ENCODE measurements at regions not wholly inside any gene's neighbourhood (a gene's known extent, or its start where the extent isn't known, plus 50 kb on each side); places are given as distances from the start of the nearest gene placed in this dataset.

- no peak for FAIRE-seq
- Histone ChIP-seq H3K9me3 (ENCODE audit: control insufficient read depth, low read depth, low read length) (no peaks in the 10 kb centered on the region), H3K4me1 (ENCODE audit: control insufficient read depth, extremely low read depth, insufficient read depth, low read length) (no peaks in the 10 kb centered on the region), H2AFZ (ENCODE audit: control insufficient read depth, low read length) (no peak overlapping the region), H3K9me1 (ENCODE audit: control insufficient read depth, extremely low read depth, insufficient read depth, low read length) (no peaks in the 10 kb centered on the region), H3K27ac (ENCODE audit: control insufficient read depth, insufficient read depth, low read length) (no peak overlapping the region), H3K9ac (ENCODE audit: control insufficient read depth, extremely low read depth, insufficient read depth, low read length) (no peak overlapping the region), H3K27me3 (ENCODE audit: control insufficient read depth, extremely low read depth, insufficient read depth, low read length) (no peaks in the 10 kb centered on the region), H4K20me1 (ENCODE audit: control insufficient read depth, extremely low read depth, insufficient read depth, low read length) (no peaks in the 10 kb centered on the region), H3K36me3 (ENCODE audit: control insufficient read depth in 2 of 2, extremely low read depth in 1 of 2, insufficient read depth in 2 of 2, low read length in 2 of 2) (no peaks in the 10 kb centered on the region), H3K4me3 (ENCODE audit: control insufficient read depth in 2 of 3, extremely low read depth in 1 of 3, insufficient read depth in 2 of 3, low read depth in 1 of 3, low read length in 3 of 3) (no peak overlapping the region), H3K79me2 (ENCODE audit: control insufficient read depth, insufficient read depth, low read length) (no peaks in the 10 kb centered on the region), H3K4me2 (ENCODE audit: control insufficient read depth, extremely low read depth, insufficient read depth, low read depth, low read length) (no peak overlapping the region)
- no peak for TF ChIP-seq EZH2 (IDR thresholded peaks at IDR 0.05; ENCODE audit: low read length)
- no peak for TF ChIP-seq CTCF (optimal IDR thresholded peaks at IDR 0.05 in 1 of 3, IDR thresholded peaks at IDR 0.05 in 1 of 3, conservative IDR thresholded peaks at IDR 0.05 in 1 of 3; ENCODE audit: extremely low read depth in 1 of 3, insufficient read depth in 2 of 3, low read length in 3 of 3)
- dilution Hi-C loops (cut with MboI; ENCODE audit: extremely low pct_ligation_motif_present, low sequenced_read_pairs): no loop called here
- no peak for DNase-seq (ENCODE audit: low read depth, low spot score)
Measured at GRCh38 chr9:29656641-29657406, 2083.5 kb upstream of the C9orf72 start.

DNA sequence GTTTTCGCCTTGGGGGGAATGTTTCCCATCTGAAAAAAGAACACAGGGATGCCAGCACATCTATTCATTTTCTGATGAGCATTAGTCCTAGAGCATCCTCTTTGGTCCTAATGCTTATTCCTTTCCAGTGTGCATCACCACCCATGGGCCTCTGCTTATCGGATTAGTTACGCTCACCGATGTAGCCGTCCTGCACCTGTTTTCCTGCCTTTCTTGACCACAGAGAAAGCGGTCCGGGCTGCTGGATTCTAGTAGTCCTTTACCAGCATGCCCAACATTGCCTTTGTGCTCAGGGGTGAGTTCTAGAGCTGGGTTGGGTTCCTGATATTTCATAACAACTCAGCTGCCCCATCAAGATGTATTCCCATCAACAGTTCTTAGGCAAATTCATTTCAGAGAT is 2084.5 kb upstream of the C9orf72 start:
- H3K4me2 ChIP-seq (ENCODE audit: control insufficient read depth, extremely low read depth, insufficient read depth, low read depth, low read length): no peak overlapping the region

More for the DNA sequence above, 2084.5 kb upstream of the C9orf72 start:
- no peaks in the 10 kb centered on the region for H4K20me1 ChIP-seq (ENCODE audit: control insufficient read depth, extremely low read depth, insufficient read depth, low read length)
- dilution Hi-C loops (cut with MboI; ENCODE audit: extremely low pct_ligation_motif_present, low sequenced_read_pairs): no loop called here
- no peaks in the 10 kb centered on the region for H3K9me3 ChIP-seq (ENCODE audit: control insufficient read depth, low read depth, low read length)
- H3K9ac ChIP-seq (ENCODE audit: control insufficient read depth, extremely low read depth, insufficient read depth, low read length): no peak overlapping the region
- no peak overlapping the region for H3K27ac ChIP-seq (ENCODE audit: control insufficient read depth, insufficient read depth, low read length)
- H3K27me3 ChIP-seq (ENCODE audit: control insufficient read depth, extremely low read depth, insufficient read depth, low read length): no peaks in the 10 kb centered on the region
- no peak overlapping the region for H2AFZ ChIP-seq (ENCODE audit: control insufficient read depth, low read length)
- H3K9me1 ChIP-seq (ENCODE audit: control insufficient read depth, extremely low read depth, insufficient read depth, low read length): no peaks in the 10 kb centered on the region
- no peak for DNase-seq (ENCODE audit: low read depth, low spot score)
- H3K4me1 ChIP-seq (ENCODE audit: control insufficient read depth, extremely low read depth, insufficient read depth, low read length): no peaks in the 10 kb centered on the region
- no peaks in the 10 kb centered on the region for H3K79me2 ChIP-seq (ENCODE audit: control insufficient read depth, insufficient read depth, low read length)
- no peak for TF ChIP-seq CTCF (optimal IDR thresholded peaks at IDR 0.05 in 1 of 3, IDR thresholded peaks at IDR 0.05 in 1 of 3, conservative IDR thresholded peaks at IDR 0.05 in 1 of 3; ENCODE audit: extremely low read depth in 1 of 3, insufficient read depth in 2 of 3, low read length in 3 of 3)
- FAIRE-seq: no peak
- H3K36me3 ChIP-seq (ENCODE audit: control insufficient read depth in 2 of 2, extremely low read depth in 1 of 2, insufficient read depth in 2 of 2, low read length in 2 of 2): no peaks in the 10 kb centered on the region
- no peak overlapping the region for H3K4me3 ChIP-seq (ENCODE audit: control insufficient read depth in 2 of 3, extremely low read depth in 1 of 3, insufficient read depth in 2 of 3, low read depth in 1 of 3, low read length in 3 of 3)

Data from keratinocyte (primary cell).